Neural cell (in vitro differentiated cells): ENCODE measurements at regions not wholly inside any gene's neighbourhood (a gene's known extent, or its start where the extent isn't known, plus 50 kb on each side); places are given as distances from the start of the nearest gene placed in this dataset.

Source experiments
- EP300 ChIP-seq: fragments of 450-650 bp; conservative IDR thresholded peaks from 2 replicates; pipeline ENCODE4 v1.6.1; 2014; ENCODE audit warnings: antibody characterized with exemption, mild to moderate bottlenecking, moderate library complexity; ENCODE audit not compliant: poor library complexity, severe bottlenecking
- EZH2 ChIP-seq: fragments of 200-600, 300-800 bp; shearing (Covaris generic), sonication (generic); IDR thresholded peaks from 2 replicates; pipeline ENCODE4 v1.6.1; 2014; ENCODE audit warnings: antibody characterized with exemption, low read length, borderline replicate concordance, mild to moderate bottlenecking; ENCODE audit not compliant: insufficient read depth, poor library complexity, severe bottlenecking
- MXI1 ChIP-seq: fragments of 450-650 bp; conservative IDR thresholded peaks from 2 replicates; pipeline ENCODE4 v1.6.1; 2014; ENCODE audit warnings: antibody characterized with exemption, mild to moderate bottlenecking; ENCODE audit not compliant: poor library complexity, severe bottlenecking
- POLR2AphosphoS5 ChIP-seq: IDR thresholded peaks from 2 replicates; pipeline ENCODE4 v1.6.1; 2012
- RAD21 ChIP-seq: fragments of 450-650 bp; conservative IDR thresholded peaks from 2 replicates; pipeline ENCODE4 v1.6.1; 2014; ENCODE audit warnings: antibody characterized with exemption, mild to moderate bottlenecking, moderate library complexity
- REST ChIP-seq: IDR thresholded peaks from 2 replicates; pipeline ENCODE4 v1.6.1; 2012; ENCODE audit warnings: borderline replicate concordance
- SMC3 ChIP-seq: fragments of 450-650 bp; conservative IDR thresholded peaks from 2 replicates; pipeline ENCODE4 v1.6.1; 2014; ENCODE audit warnings: antibody characterized with exemption, mild to moderate bottlenecking, moderate library complexity; ENCODE audit not compliant: poor library complexity
- TAF1 ChIP-seq: IDR thresholded peaks from 2 replicates; pipeline ENCODE4 v1.6.1; 2012; ENCODE audit warnings: low read depth
- TF ChIP-seq, protein P1 (sequence below): fragments of 450-650 bp; IDR thresholded peaks from 2 replicates; pipeline ENCODE4 v1.5.1; 2014; ENCODE audit warnings: antibody characterized with exemption, mild to moderate bottlenecking, moderate library complexity; ENCODE audit not compliant: poor library complexity, severe bottlenecking

DNA sequence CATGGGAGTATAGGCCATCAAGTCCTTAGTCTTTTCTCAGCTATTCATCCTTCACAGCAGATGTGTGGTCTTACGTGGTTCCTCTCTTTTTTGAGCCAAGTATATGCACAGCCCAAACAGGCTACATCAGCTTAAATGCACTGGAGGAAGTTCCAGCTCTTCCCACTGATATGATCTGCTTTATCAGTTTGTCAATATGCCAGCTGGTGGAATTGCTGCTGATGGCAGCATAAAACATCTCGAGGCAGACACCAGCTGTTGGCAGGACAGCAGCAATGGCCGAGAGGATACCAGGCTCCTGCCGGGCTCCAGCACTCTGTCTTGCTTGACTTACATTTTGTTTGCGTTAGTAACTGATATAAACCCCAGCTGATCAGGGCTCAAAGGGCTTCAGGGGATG, 143.4 kb downstream of the TENT4A start:
- TF ChIP-seq, protein P1, sequence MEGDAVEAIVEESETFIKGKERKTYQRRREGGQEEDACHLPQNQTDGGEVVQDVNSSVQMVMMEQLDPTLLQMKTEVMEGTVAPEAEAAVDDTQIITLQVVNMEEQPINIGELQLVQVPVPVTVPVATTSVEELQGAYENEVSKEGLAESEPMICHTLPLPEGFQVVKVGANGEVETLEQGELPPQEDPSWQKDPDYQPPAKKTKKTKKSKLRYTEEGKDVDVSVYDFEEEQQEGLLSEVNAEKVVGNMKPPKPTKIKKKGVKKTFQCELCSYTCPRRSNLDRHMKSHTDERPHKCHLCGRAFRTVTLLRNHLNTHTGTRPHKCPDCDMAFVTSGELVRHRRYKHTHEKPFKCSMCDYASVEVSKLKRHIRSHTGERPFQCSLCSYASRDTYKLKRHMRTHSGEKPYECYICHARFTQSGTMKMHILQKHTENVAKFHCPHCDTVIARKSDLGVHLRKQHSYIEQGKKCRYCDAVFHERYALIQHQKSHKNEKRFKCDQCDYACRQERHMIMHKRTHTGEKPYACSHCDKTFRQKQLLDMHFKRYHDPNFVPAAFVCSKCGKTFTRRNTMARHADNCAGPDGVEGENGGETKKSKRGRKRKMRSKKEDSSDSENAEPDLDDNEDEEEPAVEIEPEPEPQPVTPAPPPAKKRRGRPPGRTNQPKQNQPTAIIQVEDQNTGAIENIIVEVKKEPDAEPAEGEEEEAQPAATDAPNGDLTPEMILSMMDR: no peak
- TF ChIP-seq RAD21 (no peak), EP300 (no peak), MXI1 (no peak), SMC3 (no peak), EZH2 (no peak), TAF1 (no peak), REST (no peak), POLR2AphosphoS5 (no peak)
